Mucosa of descending colon (tissue), 3 donors: ENCODE measurements at regions not wholly inside any gene's neighbourhood (a gene's known extent, or its start where the extent isn't known, plus 50 kb on each side); places are given as distances from the start of the nearest gene placed in this dataset.
"Not testable (repeated sequence)": the region's sequence is repeated elsewhere in the genome, so short reads cannot be mapped to it uniquely, and the experiment has no call there.

Experiments
- ATAC-seq: fragments of 200-7000 bp; cut with Tn5 transposase; one replicate; pipeline ENCODE4 v1.9.1; 2020; ENCODE audit warnings: mild to moderate bottlenecking, moderate library complexity
- DNase-seq, 3 donors: peaks; one replicate each; pipeline ENCODE4 v3.0.0-alpha.2; 2020
- H3K36me3 ChIP-seq: fragments of 200-600 bp; one replicate; pipeline ENCODE4 v1.8.0; 2021; ENCODE audit warnings: low read depth, mild to moderate bottlenecking
- H3K4me1 ChIP-seq: fragments of 200-600 bp; one replicate; pipeline ENCODE4 v1.8.0; 2021; ENCODE audit warnings: low read depth, mild to moderate bottlenecking
- H3K4me3 ChIP-seq: fragments of 200-600 bp; one replicate; pipeline ENCODE4 v1.8.0; 2021; ENCODE audit warnings: mild to moderate bottlenecking
- H3K9me3 ChIP-seq: fragments of 200-600 bp; one replicate; pipeline ENCODE4 v1.8.0; 2021; ENCODE audit warnings: mild to moderate bottlenecking
- CTCF ChIP-seq: fragments of 200-600 bp; IDR thresholded peaks from one replicate; pipeline ENCODE4 v1.8.0; 2022; ENCODE audit warnings: antibody characterized with exemption, mild to moderate bottlenecking
- intact Hi-C, 2 donors: fragments of 100-400 bp; cut with DNase I in 1 of 2; cut with micrococcal nuclease in 1 of 2; formaldehyde crosslinking; loops; one replicate each; pipeline versions ENCODE4 v1.11.0 to v1.11.1; 2022; cut with DNase I, micrococcal nuclease
- donor health status: DM: no; HTN: no; CAD: no; lungs with moderate emphysema.
- donor health status: DM: no; HTN: no; CAD: no.
- donor health status: DM: no; HTN: yes; CAD: no.

- Histone ChIP-seq H3K4me3 (no peak overlapping the region), H3K4me1 (no peaks in the 10 kb centered on the region), H3K9me3 (no peaks in the 10 kb centered on the region), H3K36me3 (no peaks in the 10 kb centered on the region)
- DNase-seq (no peak), ATAC-seq (no peak)
- intact Hi-C loops = no loop called here
- no peak for TF ChIP-seq CTCF
These were observed 181.8 kb downstream of the BARX2 start for GRCh38 chr11:129557421-129557820.

- DNase-seq (no peak), ATAC-seq (no peak)
- Histone ChIP-seq H3K9me3 (peaks cover 5% of the 10 kb centered on the region), H3K4me3 (no peak overlapping the region), H3K4me1 (no peaks in the 10 kb centered on the region), H3K36me3 (no peaks in the 10 kb centered on the region)
- no peak for TF ChIP-seq CTCF
- intact Hi-C loops = no loop called here
These were observed 193.4 kb downstream of the BARX2 start for GRCh38 chr11:129569007-129569406.

GRCh38 chr11:129572667-129573066 is 197.0 kb downstream of the BARX2 start:
- intact Hi-C loops, H3K36me3 ChIP-seq, ATAC-seq: not testable (repeated sequence)

GRCh38 chr11:129573161-129573560 is 197.5 kb downstream of the BARX2 start:
- Histone ChIP-seq H3K4me3 (no peak overlapping the region), H3K4me1 (no peaks in the 10 kb centered on the region), H3K36me3 (no peaks in the 10 kb centered on the region), H3K9me3 (peaks cover 5% of the 10 kb centered on the region)
- no peak for TF ChIP-seq CTCF
- no peak for ATAC-seq
- no peak for DNase-seq
- intact Hi-C loops = no loop called here

More at GRCh38 chr11:129572667-129573066, 197.0 kb downstream of the BARX2 start:
- H3K9me3 ChIP-seq, H3K4me3 ChIP-seq, H3K4me1 ChIP-seq, DNase-seq: not testable (repeated sequence)

- H3K4me1 ChIP-seq = no peaks in the 10 kb centered on the region
- DNase-seq = no peak
- no peak for TF ChIP-seq CTCF
- peaks cover under 1% of the 10 kb centered on the region for H3K9me3 ChIP-seq
- H3K36me3 ChIP-seq = no peaks in the 10 kb centered on the region
- no peak overlapping the region for H3K4me3 ChIP-seq
- intact Hi-C loops = no loop called here
- ATAC-seq = no peak
These were observed 198.8 kb downstream of the BARX2 start for GRCh38 chr11:129574431-129574830.

- ATAC-seq (no peak), DNase-seq (no peak)
- H3K4me3 ChIP-seq = no peak overlapping the region
- no peaks in the 10 kb centered on the region for H3K4me1 ChIP-seq
- intact Hi-C loops = no loop called here
- no peaks in the 10 kb centered on the region for H3K9me3 ChIP-seq
- no peaks in the 10 kb centered on the region for H3K36me3 ChIP-seq
- no peak for TF ChIP-seq CTCF
These were observed 201.0 kb downstream of the BARX2 start for GRCh38 chr11:129576652-129577051.
